ENCODE measurements at regions not wholly inside any gene's neighbourhood (a gene's known extent, or its start where the extent isn't known, plus 50 kb on each side); places are given as distances from the start of the nearest gene placed in this dataset.

GRCh38 chr2:234267534-234267933 is 217.0 kb downstream of the SPP2 start:
- no peaks in the 10 kb centered on the region for H3K9me3 ChIP-seq (replicated peaks in 1 of 3)
- H3K27ac ChIP-seq, result no peak overlapping the region
- no peaks in the 10 kb centered on the region for H3K36me3 ChIP-seq (replicated peaks in 1 of 2)
- H3K27me3 ChIP-seq, result no peaks in the 10 kb centered on the region
- intact Hi-C loops (cut with DNase I), result no loop called here
- WGBS, 4 donors, result 81 to 91% (median 88%) methylated on average over 1 of the region's 1 CpG; no CpG with 5 or more reads in 1 of the 4 donors
- no peak overlapping the region for H3K4me3 ChIP-seq
- no peak for DNase-seq
- H3K4me1 ChIP-seq (replicated peaks in 1 of 2), result no peaks in the 10 kb centered on the region
- TF ChIP-seq POLR2A (IDR thresholded peaks at IDR 0.05), result no peak
- no peak for TF ChIP-seq CTCF (IDR thresholded peaks at IDR 0.05)

GRCh38 chr2:234266952-234267351 is 216.4 kb downstream of the SPP2 start:
- no peaks in the 10 kb centered on the region for H3K9me3 ChIP-seq (replicated peaks in 1 of 3)
- H3K27me3 ChIP-seq, result no peaks in the 10 kb centered on the region
- no peaks in the 10 kb centered on the region for H3K4me1 ChIP-seq (replicated peaks in 1 of 2)
- intact Hi-C loops (cut with DNase I), result no loop called here
- no peak overlapping the region for H3K4me3 ChIP-seq
- no peaks in the 10 kb centered on the region for H3K36me3 ChIP-seq (replicated peaks in 1 of 2)
- DNase-seq, result no peak
- TF ChIP-seq CTCF (IDR thresholded peaks at IDR 0.05), result no peak
- TF ChIP-seq POLR2A (IDR thresholded peaks at IDR 0.05), result no peak
- no peak overlapping the region for H3K27ac ChIP-seq
- 67 to 92% (median 78%) methylated on average over 1 of the region's 1 CpG for WGBS, 4 donors

GRCh38 chr2:234265206-234265605 is 214.7 kb downstream of the SPP2 start:
- no peak overlapping the region for H3K27ac ChIP-seq
- no peaks in the 10 kb centered on the region for H3K27me3 ChIP-seq
- DNase-seq, result no peak
- no peak overlapping the region for H3K4me3 ChIP-seq
- no peaks in the 10 kb centered on the region for H3K36me3 ChIP-seq (replicated peaks in 1 of 2)
- 74 to 81% (median 77%) methylated on average over 2 of the region's 2 CpGs for WGBS, 4 donors
- intact Hi-C loops (cut with DNase I), result no loop called here
- no peaks in the 10 kb centered on the region for H3K9me3 ChIP-seq (replicated peaks in 1 of 3)
- H3K4me1 ChIP-seq (replicated peaks in 1 of 2), result no peaks in the 10 kb centered on the region
- TF ChIP-seq CTCF (IDR thresholded peaks at IDR 0.05), result no peak
- no peak for TF ChIP-seq POLR2A (IDR thresholded peaks at IDR 0.05)

- intact Hi-C loops (cut with DNase I), result no loop called here
- H3K36me3 ChIP-seq (replicated peaks in 1 of 2), result no peaks in the 10 kb centered on the region
- no peak overlapping the region for H3K4me3 ChIP-seq
- WGBS, 4 donors, result 72 to 79% (median 77%) methylated on average over 2 of the region's 2 CpGs
- H3K27me3 ChIP-seq, result no peaks in the 10 kb centered on the region
- H3K27ac ChIP-seq, result no peak overlapping the region
- TF ChIP-seq POLR2A (IDR thresholded peaks at IDR 0.05) (no peak), CTCF (IDR thresholded peaks at IDR 0.05) (no peak)
- no peak for DNase-seq
- H3K9me3 ChIP-seq (replicated peaks in 1 of 3), result no peaks in the 10 kb centered on the region
- no peaks in the 10 kb centered on the region for H3K4me1 ChIP-seq (replicated peaks in 1 of 2)
Observed at GRCh38 chr2:234261736-234262135, 211.2 kb downstream of the SPP2 start.
